GM12878 (cell line): ENCODE measurements at regions not wholly inside any gene's neighbourhood (a gene's known extent, or its start where the extent isn't known, plus 50 kb on each side); places are given as distances from the start of the nearest gene placed in this dataset.

ENCODE experiments used
- ATAC-seq: fragments of 200-7000 bp; cut with Tn5 transposase; 3 replicates; pipeline ENCODE4 v1.9.1; 2020; ENCODE audit warnings: mild to moderate bottlenecking, moderate library complexity
- BruUV-seq: library from RNA; stranded (reverse); fragments of 400-500 nt; replicated peaks from 2 replicates; lab custom pipeline; 2021; lab: Mats Ljungman, UMichigan
- CTCF ChIA-PET: fragments of 300-600 bp; sonication (Branson Sonifier 250); formaldehyde crosslinking; extraction: SDS; loops from one replicate; lab custom pipeline; 2021; ENCODE audit warnings: inconsistent platforms; lab: Yijun Ruan, JAX
- POLR2A ChIA-PET: fragments of 350-600 bp; formaldehyde crosslinking; extraction: SDS; loops from one replicate; lab custom pipeline; 2021; ENCODE audit warnings: inconsistent platforms; lab: Charles Lee
- RAD21 ChIA-PET: fragments of 300-600 bp; sonication (Branson Sonifier 250); formaldehyde crosslinking; loops from one replicate; lab custom pipeline; 2023; ENCODE audit warnings: antibody characterized with exemption; ENCODE audit not compliant: unreplicated experiment; lab: Charles Lee
- SMC1A ChIA-PET: fragments of 300-600 bp; sonication (Branson Sonifier 250); formaldehyde crosslinking; loops from one replicate; lab custom pipeline; 2023; ENCODE audit not compliant: unreplicated experiment, uncharacterized antibody; lab: Charles Lee
- DNase-seq: peaks from one replicate; pipeline ENCODE4 v3.0.0-alpha.2; 2011; ENCODE audit warnings: low read depth, low spot score
- FAIRE-seq: peaks from 3 replicates; lab custom pipeline; 2011; peaks lifted over from hg19 to GRCh38; lab: Jason Lieb, UNC
- H2AFZ ChIP-seq: 2 replicates; pipeline ENCODE4 v1.6.0; 2011; ENCODE audit warnings: low read depth, low read length, control low read depth; ENCODE audit not compliant: control insufficient read depth
- H3K27ac ChIP-seq: 2 replicates; pipeline ENCODE4 v1.5.1; 2011; ENCODE audit warnings: control low read depth; ENCODE audit not compliant: control insufficient read depth, insufficient read depth
- H3K27me3 ChIP-seq, 2 experiments: replicated peaks in 1 of 2; 2 replicates each; pipeline versions ENCODE4 v1.6.0 to v1.6.1; 2011; ENCODE audit warnings: low read length in 1 of 2; ENCODE audit not compliant: control insufficient read depth in 2 of 2, insufficient read depth in 2 of 2
- H3K36me3 ChIP-seq, 2 experiments: 2 replicates each; pipeline ENCODE4 v1.5.1; 2011; ENCODE audit warnings: low read length in 1 of 2; ENCODE audit not compliant: control insufficient read depth in 2 of 2, insufficient read depth in 2 of 2
- H3K4me1 ChIP-seq: 2 replicates; pipeline ENCODE4 v1.6.1; 2011; ENCODE audit warnings: mild to moderate bottlenecking, low read length, moderate library complexity, mixed read lengths; ENCODE audit not compliant: control insufficient read depth, insufficient read depth
- H3K4me2 ChIP-seq: 2 replicates; pipeline ENCODE4 v1.6.0; 2011; ENCODE audit warnings: control low read depth; ENCODE audit not compliant: control insufficient read depth, insufficient read depth
- H3K4me3 ChIP-seq: fragments of 200-600 bp; sonication (generic); 2 replicates; pipeline ENCODE4 v1.5.1; 2016
- H3K79me2 ChIP-seq: 2 replicates; pipeline ENCODE4 v1.6.0; 2011; ENCODE audit warnings: low read length; ENCODE audit not compliant: control insufficient read depth, insufficient read depth
- H3K9ac ChIP-seq: 2 replicates; pipeline ENCODE4 v1.8.0; 2011; ENCODE audit warnings: low read length, control low read depth, mixed read lengths; ENCODE audit not compliant: control insufficient read depth, insufficient read depth
- H3K9me3 ChIP-seq: replicated peaks from 3 replicates; pipeline ENCODE4 v1.5.1; 2011; ENCODE audit warnings: mild to moderate bottlenecking, low read length; ENCODE audit not compliant: control insufficient read depth, insufficient read depth
- H4K20me1 ChIP-seq: 2 replicates; pipeline ENCODE4 v1.6.0; 2011; ENCODE audit not compliant: control insufficient read depth, insufficient read depth
- BCL11A ChIP-seq: IDR thresholded peaks from 2 replicates; pipeline ENCODE4 v1.6.1; 2011; ENCODE audit warnings: low read depth, low read length
- FOXK2 ChIP-seq: fragments of 450-650 bp; IDR thresholded peaks from 2 replicates; pipeline ENCODE4 v1.6.1; 2017; ENCODE audit warnings: mild to moderate bottlenecking, moderate library complexity
- NFYA ChIP-seq: IDR thresholded peaks from 2 replicates; pipeline ENCODE4 v1.6.1; 2011; ENCODE audit warnings: low read depth, mild to moderate bottlenecking, low read length, improper control_type of control experiment, borderline replicate concordance
- NRF1 ChIP-seq: conservative IDR thresholded peaks from 2 replicates; pipeline ENCODE4 v1.6.1; 2011; ENCODE audit warnings: mild to moderate bottlenecking, low read depth, low read length, improper control_type of control experiment
- PAX5 ChIP-seq: IDR thresholded peaks from 2 replicates; pipeline ENCODE4 v1.6.1; 2011; ENCODE audit warnings: low read depth, low read length, borderline replicate concordance
- SMARCA5 ChIP-seq: fragments of 450-650 bp; IDR thresholded peaks from 2 replicates; pipeline ENCODE4 v1.6.1; 2017; ENCODE audit warnings: mild to moderate bottlenecking
- SUZ12 ChIP-seq: fragments of 200-600 bp; sonication (generic); IDR thresholded peaks from one replicate; pipeline ENCODE4 v1.6.1; 2018; ENCODE audit warnings: antibody characterized with exemption, mild to moderate bottlenecking; ENCODE audit not compliant: unreplicated experiment
- TBL1XR1 ChIP-seq: IDR thresholded peaks from 2 replicates; pipeline ENCODE4 v1.6.1; 2012; ENCODE audit warnings: low read depth, low read length, improper control_type of control experiment
- ZNF274 ChIP-seq: IDR thresholded peaks from one replicate; pipeline ENCODE4 v1.8.0; 2011; ENCODE audit not compliant: insufficient read length, insufficient read depth
- WGBS: methylation state at CpG from one replicate; pipeline ENCODE4 v1.1.6; 2016; ENCODE audit warnings: low lambda C conversion rate; ENCODE audit not compliant: insufficient replicate concordance, insufficient coverage; ENCODE audit errors: missing lambda C conversion rate; 5-methylcytosine and 5-hydroxymethylcytosine counted together
- in situ Hi-C: fragments of 300-500 bp; cut with MboI; formaldehyde crosslinking; loops from 9 replicates; pipeline ENCODE4 v1.14.3; 2018; ENCODE audit warnings: mixed read lengths
- intact Hi-C: fragments of 100-400 bp; cut with micrococcal nuclease; formaldehyde crosslinking; loops from one replicate; pipeline ENCODE4 v1.14.2; 2022; ENCODE audit not compliant: unreplicated experiment
- TF ChIP-seq, protein P1 (sequence below): IDR thresholded peaks from 2 replicates; pipeline ENCODE4 v1.6.1; 2011; ENCODE audit warnings: mild to moderate bottlenecking, low read depth, low read length, moderate library complexity; ENCODE audit not compliant: insufficient replicate concordance
- TF ChIP-seq, protein P2 (sequence below): IDR thresholded peaks from 2 replicates; pipeline ENCODE4 v1.6.1; 2012; ENCODE audit warnings: low read length, inconsistent platforms
- TF ChIP-seq, protein P3 (sequence below): fragments of 150-350 bp; IDR thresholded peaks from 2 replicates; pipeline ENCODE4 v1.6.1; 2014; ENCODE audit warnings: mild to moderate bottlenecking, low read depth, low read length
- TF ChIP-seq, protein P4 (sequence below): fragments of 450-650 bp; IDR thresholded peaks from 2 replicates; pipeline ENCODE4 v1.6.1; 2017; ENCODE audit warnings: mild to moderate bottlenecking, low read depth, inconsistent platforms; ENCODE audit not compliant: poor library complexity, severe bottlenecking

DNA sequence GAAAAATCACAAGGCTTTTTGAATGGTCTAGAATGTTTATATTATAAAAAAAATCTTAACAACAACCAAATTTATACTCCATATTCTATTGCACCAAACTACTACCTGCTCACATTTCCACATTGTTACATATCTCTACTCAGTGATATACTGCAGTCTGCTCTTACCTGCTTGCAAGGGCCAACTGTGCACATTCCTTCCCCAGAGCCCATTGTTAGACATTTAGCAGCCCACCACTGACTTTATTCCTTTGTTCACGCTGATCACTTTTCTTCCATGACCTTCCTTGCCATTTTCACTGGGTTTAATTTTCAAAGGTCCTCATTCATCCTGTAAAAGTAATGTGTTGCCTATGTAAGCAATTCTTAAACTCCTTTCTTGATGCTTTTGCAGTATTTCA lies 109.7 kb upstream of the KCNJ3 start:
- POLR2A ChIA-PET = interaction anchor here (0.7 kb wide), 1 partner anchor 9 kb away, joined by 3 read pairs; no protein-coding TSS in a partner anchor
- Histone ChIP-seq H3K79me2 (no peaks in the 10 kb centered on the region), H3K4me1 (no peaks in the 10 kb centered on the region), H3K27ac (no peak overlapping the region), H2AFZ (no peak overlapping the region), H3K9ac (no peak overlapping the region), H4K20me1 (no peaks in the 10 kb centered on the region), H3K36me3 (no peaks in the 10 kb centered on the region), H3K4me3 (no peak overlapping the region), H3K9me3 (no peaks in the 10 kb centered on the region), H3K4me2 (no peak overlapping the region), H3K27me3 (no peaks in the 10 kb centered on the region)
- 0% methylated on average over 1 of the region's 1 CpG for WGBS
- SMC1A ChIA-PET = interaction anchor here (1.2 to 3.5 kb wide), 4 partner anchors 11 to 72 kb away, joined by 3 to 16 read pairs (median 5); no protein-coding TSS in a partner anchor
- no peak for FAIRE-seq
- CTCF ChIA-PET = no interaction called here
- BruUV-seq = no TSS peak
- no peak for DNase-seq
- in situ Hi-C loops (no loop called here), intact Hi-C loops (no loop called here)
- RAD21 ChIA-PET = no interaction called here
- TF ChIP-seq SMARCA5 (no peak), NFYA (no peak), ZNF274 (no peak), FOXK2 (no peak), BCL11A (no peak), PAX5 (no peak), SUZ12 (no peak), NRF1 (no peak), TBL1XR1 (no peak)
- TF ChIP-seq, protein P1, sequence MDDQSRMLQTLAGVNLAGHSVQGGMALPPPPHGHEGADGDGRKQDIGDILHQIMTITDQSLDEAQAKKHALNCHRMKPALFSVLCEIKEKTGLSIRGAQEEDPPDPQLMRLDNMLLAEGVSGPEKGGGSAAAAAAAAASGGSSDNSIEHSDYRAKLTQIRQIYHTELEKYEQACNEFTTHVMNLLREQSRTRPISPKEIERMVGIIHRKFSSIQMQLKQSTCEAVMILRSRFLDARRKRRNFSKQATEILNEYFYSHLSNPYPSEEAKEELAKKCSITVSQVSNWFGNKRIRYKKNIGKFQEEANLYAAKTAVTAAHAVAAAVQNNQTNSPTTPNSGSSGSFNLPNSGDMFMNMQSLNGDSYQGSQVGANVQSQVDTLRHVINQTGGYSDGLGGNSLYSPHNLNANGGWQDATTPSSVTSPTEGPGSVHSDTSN = no peak
- TF ChIP-seq, protein P2, sequence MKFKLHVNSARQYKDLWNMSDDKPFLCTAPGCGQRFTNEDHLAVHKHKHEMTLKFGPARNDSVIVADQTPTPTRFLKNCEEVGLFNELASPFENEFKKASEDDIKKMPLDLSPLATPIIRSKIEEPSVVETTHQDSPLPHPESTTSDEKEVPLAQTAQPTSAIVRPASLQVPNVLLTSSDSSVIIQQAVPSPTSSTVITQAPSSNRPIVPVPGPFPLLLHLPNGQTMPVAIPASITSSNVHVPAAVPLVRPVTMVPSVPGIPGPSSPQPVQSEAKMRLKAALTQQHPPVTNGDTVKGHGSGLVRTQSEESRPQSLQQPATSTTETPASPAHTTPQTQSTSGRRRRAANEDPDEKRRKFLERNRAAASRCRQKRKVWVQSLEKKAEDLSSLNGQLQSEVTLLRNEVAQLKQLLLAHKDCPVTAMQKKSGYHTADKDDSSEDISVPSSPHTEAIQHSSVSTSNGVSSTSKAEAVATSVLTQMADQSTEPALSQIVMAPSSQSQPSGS = no peak
- TF ChIP-seq, protein P3, sequence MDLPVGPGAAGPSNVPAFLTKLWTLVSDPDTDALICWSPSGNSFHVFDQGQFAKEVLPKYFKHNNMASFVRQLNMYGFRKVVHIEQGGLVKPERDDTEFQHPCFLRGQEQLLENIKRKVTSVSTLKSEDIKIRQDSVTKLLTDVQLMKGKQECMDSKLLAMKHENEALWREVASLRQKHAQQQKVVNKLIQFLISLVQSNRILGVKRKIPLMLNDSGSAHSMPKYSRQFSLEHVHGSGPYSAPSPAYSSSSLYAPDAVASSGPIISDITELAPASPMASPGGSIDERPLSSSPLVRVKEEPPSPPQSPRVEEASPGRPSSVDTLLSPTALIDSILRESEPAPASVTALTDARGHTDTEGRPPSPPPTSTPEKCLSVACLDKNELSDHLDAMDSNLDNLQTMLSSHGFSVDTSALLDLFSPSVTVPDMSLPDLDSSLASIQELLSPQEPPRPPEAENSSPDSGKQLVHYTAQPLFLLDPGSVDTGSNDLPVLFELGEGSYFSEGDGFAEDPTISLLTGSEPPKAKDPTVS = no peak
- TF ChIP-seq, protein P4, sequence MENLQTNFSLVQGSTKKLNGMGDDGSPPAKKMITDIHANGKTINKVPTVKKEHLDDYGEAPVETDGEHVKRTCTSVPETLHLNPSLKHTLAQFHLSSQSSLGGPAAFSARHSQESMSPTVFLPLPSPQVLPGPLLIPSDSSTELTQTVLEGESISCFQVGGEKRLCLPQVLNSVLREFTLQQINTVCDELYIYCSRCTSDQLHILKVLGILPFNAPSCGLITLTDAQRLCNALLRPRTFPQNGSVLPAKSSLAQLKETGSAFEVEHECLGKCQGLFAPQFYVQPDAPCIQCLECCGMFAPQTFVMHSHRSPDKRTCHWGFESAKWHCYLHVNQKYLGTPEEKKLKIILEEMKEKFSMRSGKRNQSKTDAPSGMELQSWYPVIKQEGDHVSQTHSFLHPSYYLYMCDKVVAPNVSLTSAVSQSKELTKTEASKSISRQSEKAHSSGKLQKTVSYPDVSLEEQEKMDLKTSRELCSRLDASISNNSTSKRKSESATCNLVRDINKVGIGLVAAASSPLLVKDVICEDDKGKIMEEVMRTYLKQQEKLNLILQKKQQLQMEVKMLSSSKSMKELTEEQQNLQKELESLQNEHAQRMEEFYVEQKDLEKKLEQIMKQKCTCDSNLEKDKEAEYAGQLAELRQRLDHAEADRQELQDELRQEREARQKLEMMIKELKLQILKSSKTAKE = no peak
- ATAC-seq = no peak
